T-helper 2 cell treated with Interferon-gamma antibody and Interleukin-4, amounts not matched to agents 100 ng/mL and 5 ng/mL, for 36 hours (primary cell): ENCODE measurements at regions not wholly inside any gene's neighbourhood (a gene's known extent, or its start where the extent isn't known, plus 50 kb on each side); places are given as distances from the start of the nearest gene placed in this dataset.
"Not testable (repeated sequence)": the region's sequence is repeated elsewhere in the genome, so short reads cannot be mapped to it uniquely, and the experiment has no call there.

Source experiments
- intact Hi-C: fragments of 100-400 bp; cut with micrococcal nuclease; formaldehyde crosslinking; loops from one replicate; pipeline ENCODE4 v1.15.1; 2023

GRCh38 chr3:125697126-125697525, 101.8 kb upstream of the OSBPL11 start:
- intact Hi-C loops = not testable (repeated sequence)

- intact Hi-C loops = not testable (repeated sequence)
Observed at GRCh38 chr3:125697979-125698640, 102.8 kb upstream of the OSBPL11 start.

GRCh38 chr3:125715651-125716050, 120.4 kb upstream of the OSBPL11 start:
- intact Hi-C loops = no loop called here

- intact Hi-C loops = not testable (repeated sequence)
Observed at GRCh38 chr3:125732151-125732550, 136.9 kb upstream of the OSBPL11 start.

GRCh38 chr3:125741991-125742718, 146.9 kb upstream of the OSBPL11 start:
- intact Hi-C loops = loop anchor here (2.0 kb wide), 1 partner anchor 21 kb away; no protein-coding TSS in a partner anchor

- intact Hi-C loops = not testable (repeated sequence)
Observed at GRCh38 chr3:125742845-125743244, 147.5 kb upstream of the OSBPL11 start.

- intact Hi-C loops = not testable (repeated sequence)
Observed at GRCh38 chr3:125757050-125757449, 161.8 kb upstream of the OSBPL11 start.

GRCh38 chr3:125758641-125759130, 163.4 kb upstream of the OSBPL11 start:
- intact Hi-C loops = not testable (repeated sequence)

GRCh38 chr3:125762601-125763000, 167.3 kb upstream of the OSBPL11 start:
- intact Hi-C loops = not testable (repeated sequence)

- intact Hi-C loops = not testable (repeated sequence)
Observed at GRCh38 chr3:125766285-125766826, 171.1 kb upstream of the OSBPL11 start.

GRCh38 chr3:125766931-125767330, 171.6 kb upstream of the OSBPL11 start:
- intact Hi-C loops = not testable (repeated sequence)

- intact Hi-C loops = no loop called here
Observed at GRCh38 chr3:125767641-125768040, 172.3 kb upstream of the OSBPL11 start.

- intact Hi-C loops = not testable (repeated sequence)
Observed at GRCh38 chr3:125768821-125769220, 173.5 kb upstream of the OSBPL11 start.

- intact Hi-C loops = not testable (repeated sequence)
Observed at GRCh38 chr3:125771506-125771905, 176.2 kb upstream of the OSBPL11 start.

- intact Hi-C loops = not testable (repeated sequence)
Observed at GRCh38 chr3:125774433-125775034, 179.2 kb upstream of the OSBPL11 start.

- intact Hi-C loops = not testable (repeated sequence)
Observed at GRCh38 chr3:125775106-125775505, 179.8 kb upstream of the OSBPL11 start.

GRCh38 chr3:125775606-125776294, 180.5 kb upstream of the OSBPL11 start:
- intact Hi-C loops = not testable (repeated sequence)

- intact Hi-C loops = not testable (repeated sequence)
Observed at GRCh38 chr3:125779276-125779675, 184.0 kb upstream of the OSBPL11 start.

- intact Hi-C loops = not testable (repeated sequence)
Observed at GRCh38 chr3:125779918-125780317, 184.6 kb upstream of the OSBPL11 start.

- intact Hi-C loops = not testable (repeated sequence)
Observed at GRCh38 chr3:125781678-125782077, 186.4 kb upstream of the OSBPL11 start.

GRCh38 chr3:125790312-125790711, 178.7 kb upstream of the ROPN1B start:
- intact Hi-C loops = not testable (repeated sequence)
